UCSD-AML1 (cell line): ENCODE measurements at regions not wholly inside any gene's neighbourhood (a gene's known extent, or its start where the extent isn't known, plus 50 kb on each side); places are given as distances from the start of the nearest gene placed in this dataset.
"Not testable (repeated sequence)": the region's sequence is repeated elsewhere in the genome, so short reads cannot be mapped to it uniquely, and the experiment has no call there.

Experiments used
- DNase-seq: peaks from one replicate; lab custom pipeline; 2025; ENCODE audit not compliant: unreplicated experiment; lab: John Stamatoyannopoulos, UW

DNA sequence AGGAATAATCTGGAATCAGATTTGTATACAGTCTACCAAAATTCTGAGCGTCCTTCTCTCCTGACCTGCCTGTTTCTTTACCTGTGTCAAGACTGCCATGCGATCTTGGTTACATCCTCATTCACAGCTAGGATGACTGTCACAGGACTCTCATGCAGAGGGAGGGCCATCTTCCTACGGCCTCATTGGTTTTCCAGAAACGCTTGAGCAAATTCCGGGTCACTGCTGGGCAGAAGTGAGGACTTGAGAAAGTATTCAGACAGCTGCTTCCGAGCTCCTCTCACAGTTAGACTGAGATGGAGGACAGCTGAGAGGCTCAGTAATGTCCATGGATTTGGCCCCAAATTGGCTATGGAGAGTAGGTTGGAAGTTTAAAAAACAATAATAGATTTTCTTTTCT, 94.2 kb downstream of the TFAP2C start:
- DNase-seq: no peak

DNA sequence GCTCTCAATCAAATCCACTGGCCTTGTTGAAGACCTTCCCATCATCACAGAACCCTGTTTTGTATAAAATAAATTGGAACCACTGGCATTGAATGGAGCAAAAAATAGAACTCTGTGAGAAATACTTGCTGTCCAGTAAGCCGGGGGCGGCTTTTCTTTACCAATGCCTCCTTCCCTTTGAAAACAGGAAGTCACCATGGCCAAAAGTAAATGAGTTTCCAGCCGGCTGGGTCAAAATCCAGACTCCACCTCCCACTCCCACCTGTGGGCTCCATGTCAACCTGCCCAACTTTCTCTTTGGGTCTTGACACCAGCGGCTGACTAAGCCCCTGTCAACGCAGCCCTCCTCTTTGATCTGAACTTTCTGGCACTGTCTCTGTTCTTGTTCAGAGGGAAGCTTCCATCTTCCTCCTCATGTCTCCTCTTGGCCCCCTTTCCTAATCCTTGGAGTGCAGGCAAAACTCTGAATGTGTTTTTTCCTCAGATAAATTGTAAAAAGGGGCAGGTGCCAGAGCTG, 95.2 kb downstream of the TFAP2C start:
- no peak for DNase-seq

DNA sequence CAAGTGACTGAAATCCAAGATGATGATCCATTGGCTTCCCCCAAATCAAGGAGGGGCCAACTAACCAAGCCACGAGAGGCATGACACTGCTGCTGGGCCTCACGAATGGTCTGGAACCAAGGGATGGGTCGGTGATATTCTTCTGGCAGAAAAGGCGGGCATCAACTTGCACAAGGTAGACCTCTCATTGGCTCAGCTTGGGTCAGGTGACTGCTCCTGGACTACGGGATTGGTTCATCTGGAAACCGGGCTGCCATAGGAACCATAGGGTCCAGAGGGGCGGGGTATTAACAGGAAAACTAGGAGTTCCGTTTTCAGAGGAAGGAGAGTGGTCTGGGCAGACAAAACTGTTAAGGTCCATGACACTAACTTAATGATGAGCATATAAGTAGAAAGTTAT, 100.9 kb downstream of the TFAP2C start:
- DNase-seq: no peak

DNA sequence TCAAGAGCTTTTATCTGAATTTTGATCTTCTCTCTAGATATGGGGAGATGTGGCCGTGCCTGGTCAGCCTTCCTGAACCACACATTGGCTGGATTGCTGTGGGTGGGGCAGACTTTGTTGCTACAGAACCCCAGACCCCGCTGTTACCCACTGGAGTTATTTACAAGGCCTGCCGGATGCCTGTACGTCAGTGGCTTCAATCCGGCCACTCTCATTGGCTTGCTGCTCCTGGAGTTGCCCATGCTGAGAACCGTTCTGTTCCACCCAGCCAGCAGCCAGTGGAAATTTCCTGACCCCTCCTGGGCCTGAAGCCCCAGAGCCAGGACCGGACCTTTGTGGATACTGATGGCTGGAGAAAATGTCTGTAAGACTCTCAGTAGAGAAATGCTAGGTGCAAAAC, 101.9 kb downstream of the TFAP2C start:
- DNase-seq: no peak

GRCh38 chr20:56731476-56731875, 102.4 kb downstream of the TFAP2C start:
- no peak for DNase-seq

- DNase-seq: no peak
These were observed 104.9 kb downstream of the TFAP2C start for GRCh38 chr20:56733967-56734366.

DNA sequence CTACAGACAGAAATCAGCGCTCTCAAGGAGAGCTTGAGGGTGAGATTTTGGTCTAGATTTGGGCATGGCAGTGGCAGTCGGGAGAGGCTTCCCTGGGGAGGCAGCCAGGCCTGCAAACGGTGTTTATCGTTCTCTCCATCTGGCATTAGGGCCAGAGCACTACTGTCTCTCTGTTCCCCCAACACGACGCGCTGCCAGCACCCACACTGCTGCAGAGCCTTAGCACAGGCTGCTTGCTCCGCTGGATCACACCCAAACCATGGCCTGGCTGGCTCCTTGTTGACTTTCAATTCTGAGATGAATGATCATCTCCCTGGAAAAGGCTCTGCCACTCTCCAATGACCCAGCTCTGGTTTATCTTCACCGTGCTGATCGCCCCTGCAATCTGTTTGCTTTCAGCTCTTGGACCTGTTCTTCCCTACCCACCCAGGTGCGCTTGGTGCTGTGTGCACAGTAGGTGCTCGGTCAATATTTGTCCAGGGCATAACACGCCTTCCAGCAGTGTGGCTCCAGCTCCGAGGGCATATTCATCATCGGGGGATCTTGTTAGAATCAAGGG, 106.1 kb downstream of the TFAP2C start:
- DNase-seq: no peak

DNA sequence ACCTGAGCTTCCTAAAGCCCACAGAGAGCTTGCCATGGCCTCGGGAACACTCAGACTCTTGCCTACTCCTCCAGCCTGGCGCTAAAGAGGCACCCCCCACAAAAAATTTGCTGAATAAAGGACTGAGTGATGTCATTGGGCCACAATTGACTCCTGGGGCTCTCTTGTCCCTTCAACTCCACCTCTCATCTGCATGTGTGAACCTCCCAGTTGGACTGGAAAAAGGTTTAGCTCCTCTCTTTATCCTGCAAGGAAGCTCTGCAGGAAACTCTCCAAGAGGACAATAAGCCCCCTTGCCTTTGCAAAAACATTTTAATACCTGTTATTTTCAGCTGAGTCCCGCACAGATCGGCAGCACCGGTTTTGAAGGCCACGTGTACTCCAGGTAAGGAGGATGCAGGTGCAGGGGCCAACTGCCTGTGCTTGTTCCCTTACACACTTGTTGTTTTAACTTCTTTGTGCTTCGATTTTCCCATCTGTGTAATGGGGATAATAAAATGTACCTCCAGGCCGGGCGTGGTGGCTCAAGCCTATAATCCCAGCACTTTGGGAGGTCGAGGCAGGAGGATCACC, 107.3 kb downstream of the TFAP2C start:
- DNase-seq: no peak

DNA sequence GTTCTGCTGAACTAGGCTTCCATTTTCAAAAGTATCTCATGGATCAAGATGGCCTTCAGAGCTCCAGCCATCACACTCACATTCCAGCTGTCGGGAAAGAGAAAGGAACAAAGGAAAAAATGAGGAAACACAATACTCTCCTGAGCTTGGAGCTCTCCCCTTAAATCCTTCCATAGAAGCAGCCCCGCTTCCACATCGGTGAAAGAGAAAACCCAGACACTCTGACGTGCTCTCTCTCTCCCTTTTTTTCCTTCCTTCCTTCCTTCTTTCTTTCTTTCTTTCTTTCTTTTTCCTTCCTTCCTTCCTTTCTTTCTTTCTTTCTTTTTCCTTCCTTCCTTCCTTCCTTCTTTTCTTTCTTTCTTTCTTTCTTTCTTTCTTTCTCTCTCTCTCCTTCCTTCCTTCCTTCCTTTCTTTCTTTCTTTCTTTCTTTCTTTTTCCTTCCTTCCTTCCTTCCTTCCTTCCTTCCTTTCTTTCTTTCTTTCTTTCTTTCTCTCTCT, 115.3 kb downstream of the TFAP2C start:
- not testable (repeated sequence) for DNase-seq

DNA sequence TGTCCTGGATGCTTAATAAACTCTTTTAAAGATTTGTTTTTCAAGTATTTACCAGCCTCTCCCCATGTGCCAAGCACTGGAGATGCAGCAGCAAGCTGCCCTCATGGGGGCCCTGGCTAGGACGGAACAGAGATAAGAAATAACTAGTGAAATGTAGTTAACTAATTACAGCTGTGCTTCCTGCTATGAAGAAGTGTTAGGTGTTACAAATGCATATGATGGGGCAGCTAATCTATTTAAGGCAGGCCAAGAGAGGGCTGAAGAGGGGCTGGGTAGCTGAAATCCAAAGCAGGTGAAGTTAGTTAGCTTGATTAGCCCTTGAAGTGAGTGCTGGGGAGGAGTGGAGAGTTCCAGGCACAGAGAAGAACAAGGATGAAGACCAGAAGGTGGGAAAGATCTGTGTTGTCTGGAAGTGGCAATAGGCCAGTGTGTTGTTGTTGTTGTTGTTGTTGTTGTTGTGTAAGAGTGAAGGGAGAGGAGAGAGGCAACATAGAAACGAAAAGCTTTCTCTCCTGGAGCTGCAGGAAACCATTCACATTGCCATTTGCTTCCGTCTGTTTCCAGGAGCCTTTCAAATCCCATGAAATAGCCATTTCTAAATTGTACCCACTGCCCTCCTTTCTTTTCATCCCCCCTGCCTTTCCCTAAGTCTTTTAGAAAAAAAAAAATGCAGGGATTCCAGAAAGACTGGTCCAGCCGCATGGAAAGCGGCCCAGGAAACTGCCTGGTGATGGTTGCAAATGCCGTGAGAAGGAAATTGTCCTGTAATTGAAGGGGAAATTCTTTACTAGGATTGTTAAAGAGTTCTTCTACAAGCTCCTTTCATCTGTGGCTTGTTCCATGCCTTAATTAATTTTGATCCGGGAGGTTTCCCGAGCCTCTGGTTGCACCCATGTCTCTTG, 119.6 kb downstream of the TFAP2C start:
- no peak for DNase-seq

GRCh38 chr20:56750430-56750829, 121.3 kb downstream of the TFAP2C start:
- no peak for DNase-seq

DNA sequence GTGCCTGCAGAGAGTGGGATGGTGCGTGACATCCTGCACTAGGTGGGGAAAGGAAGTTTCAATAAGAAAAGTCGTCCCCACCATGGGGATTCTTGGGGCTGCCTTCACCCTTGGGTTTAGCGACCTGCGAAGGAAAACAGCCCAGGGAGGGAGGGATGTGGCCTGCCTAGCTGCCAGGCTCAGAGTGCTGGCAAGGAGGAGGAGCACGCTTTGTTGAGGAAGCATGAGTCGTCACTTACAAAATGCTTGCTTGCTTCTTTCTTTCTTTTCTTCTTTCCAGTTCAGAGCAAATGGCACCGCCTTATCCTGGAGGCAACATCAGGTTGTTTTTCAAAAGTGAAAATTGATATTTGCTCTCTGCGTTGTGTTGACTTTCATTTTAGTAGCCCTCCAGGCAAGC, 123.2 kb downstream of the TFAP2C start:
- no peak for DNase-seq

DNA sequence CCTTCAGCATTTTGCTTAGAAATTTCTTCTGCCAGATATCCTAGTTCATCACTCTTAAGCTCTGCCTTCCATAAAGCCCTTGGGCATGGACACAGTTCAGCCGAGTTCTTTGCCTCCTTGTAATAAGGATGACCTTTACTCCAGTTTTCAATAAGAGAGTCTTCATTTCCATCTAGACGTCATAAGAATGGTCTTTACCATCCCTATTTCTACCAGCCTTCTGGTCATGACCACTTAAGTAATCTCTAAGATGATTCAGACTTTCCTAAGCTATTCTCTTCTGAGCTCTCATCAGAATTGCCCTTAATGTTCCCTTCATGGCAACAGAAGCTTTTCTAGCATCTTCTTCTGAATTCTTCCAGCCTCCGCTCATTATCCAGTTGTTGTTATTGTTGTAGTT, 126.1 kb downstream of the TFAP2C start:
- DNase-seq: no peak

GRCh38 chr20:56756658-56757057, 127.6 kb downstream of the TFAP2C start:
- DNase-seq: not testable (repeated sequence)

- no peak for DNase-seq
These were observed 129.6 kb downstream of the TFAP2C start for GRCh38 chr20:56758706-56759105.

GRCh38 chr20:56759741-56760278, 130.7 kb downstream of the TFAP2C start:
- no peak for DNase-seq

- DNase-seq: no peak
These were observed 131.5 kb downstream of the TFAP2C start for GRCh38 chr20:56760610-56761009.

DNA sequence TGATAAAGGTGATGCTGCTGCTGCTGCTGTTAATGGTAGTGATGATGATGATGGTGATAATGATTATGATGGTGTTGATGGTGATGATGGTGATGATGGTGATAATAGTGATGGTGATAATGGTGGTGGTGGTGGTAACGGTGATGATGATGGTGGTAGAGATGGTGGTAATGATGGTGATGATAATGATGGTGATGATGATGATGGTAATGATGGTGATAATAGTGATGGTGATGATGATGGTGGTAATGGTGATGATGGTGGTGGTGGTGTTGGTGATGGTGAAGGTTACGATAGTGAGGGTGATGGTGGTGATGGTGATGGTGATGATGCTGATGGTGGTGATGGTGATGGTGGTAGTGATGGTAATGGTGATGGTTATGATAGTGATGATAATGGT, 132.3 kb downstream of the TFAP2C start:
- DNase-seq: no peak

DNA sequence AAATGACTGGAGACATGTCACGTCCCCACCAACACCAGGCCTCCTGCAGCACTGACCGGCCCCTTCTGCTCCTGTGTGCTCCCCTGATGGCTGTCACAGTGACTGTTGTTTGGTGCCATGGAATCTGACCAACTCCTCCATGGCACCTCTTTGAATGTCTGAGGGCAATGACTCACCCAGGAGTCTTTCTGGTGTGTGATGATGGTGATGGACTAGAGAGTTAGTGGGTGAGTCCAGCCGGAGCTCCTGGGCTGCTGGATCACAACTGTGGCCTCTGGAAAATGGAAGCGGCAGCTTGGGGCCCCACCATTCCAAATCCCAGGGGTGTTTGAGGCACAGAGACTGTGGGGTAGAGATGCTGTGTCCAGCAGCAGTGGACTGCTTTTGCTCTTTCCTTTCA, 133.3 kb downstream of the TFAP2C start:
- DNase-seq: no peak

DNA sequence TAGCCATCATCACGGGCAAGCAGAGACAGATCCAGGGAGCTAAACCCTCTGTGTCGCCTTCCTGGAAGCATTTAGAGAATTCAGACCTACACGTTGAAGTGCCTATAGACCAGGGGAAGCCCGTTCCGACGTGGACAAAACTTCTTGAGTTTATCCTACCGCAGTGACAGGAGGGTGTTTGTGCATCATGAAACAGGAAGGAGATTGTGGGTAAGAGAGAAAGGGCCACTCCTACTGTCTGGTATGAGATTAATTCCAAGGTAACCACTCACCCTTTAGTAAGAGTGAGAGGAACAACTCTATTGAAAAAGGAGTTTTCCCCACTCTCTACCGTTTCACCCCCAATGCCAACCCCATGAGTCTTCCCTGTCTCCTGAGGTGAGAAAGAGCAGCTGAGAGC, 133.7 kb downstream of the TFAP2C start:
- DNase-seq: no peak

GRCh38 chr20:56764671-56765070, 135.6 kb downstream of the TFAP2C start:
- DNase-seq: no peak
